DND-41 (cell line): ENCODE measurements at regions not wholly inside any gene's neighbourhood (a gene's known extent, or its start where the extent isn't known, plus 50 kb on each side); places are given as distances from the start of the nearest gene placed in this dataset.

Experiments used
- CTCF ChIP-seq: IDR thresholded peaks from 2 replicates; pipeline ENCODE4 v1.5.1; 2012; ENCODE audit warnings: borderline replicate concordance, low read length, moderate library complexity, mild to moderate bottlenecking; ENCODE audit not compliant: poor library complexity, severe bottlenecking; ENCODE audit errors: extremely low read depth
- EZH2 ChIP-seq: IDR thresholded peaks from 3 replicates; pipeline ENCODE4 v1.6.1; 2012; ENCODE audit warnings: borderline replicate concordance, low read depth, mild to moderate bottlenecking, moderate library complexity, low read length, inconsistent platforms; ENCODE audit not compliant: severe bottlenecking

GRCh38 chr9:86796666-86797065, 150.6 kb downstream of the GAS1 start:
- TF ChIP-seq EZH2 (no peak), CTCF (no peak)
